Calu3 (cell line): ENCODE measurements at regions not wholly inside any gene's neighbourhood (a gene's known extent, or its start where the extent isn't known, plus 50 kb on each side); places are given as distances from the start of the nearest gene placed in this dataset.
A peak's percentile ranks its signal among the peaks of the same experiment; 100 is the strongest.

Experiments used
- BruUV-seq: library from RNA; stranded (reverse); fragments of 400-500 nt; replicated peaks from 2 replicates; lab custom pipeline; 2021; lab: Mats Ljungman, UMichigan
- CTCF ChIA-PET: fragments of 300-600 bp; sonication (Branson Sonifier 250); formaldehyde crosslinking; loops from one replicate; lab custom pipeline; 2022; ENCODE audit warnings: antibody characterized with exemption; lab: Charles Lee
- DNase-seq: peaks from one replicate; pipeline ENCODE4 v3.0.0; 2022
- H3K27ac Mint-ChIP-seq: one replicate; pipeline ENCODE4 v1.8.0; 2022; ENCODE audit warnings: mixed read lengths; ENCODE audit not compliant: unreplicated experiment
- H3K27me3 Mint-ChIP-seq: one replicate; pipeline ENCODE4 v1.8.0; 2022; ENCODE audit warnings: mixed read lengths; ENCODE audit not compliant: unreplicated experiment
- H3K36me3 Mint-ChIP-seq: one replicate; pipeline ENCODE4 v1.8.0; 2022; ENCODE audit warnings: mild to moderate bottlenecking, moderate library complexity, mixed read lengths; ENCODE audit not compliant: insufficient read depth, unreplicated experiment
- H3K4me1 Mint-ChIP-seq: one replicate; pipeline ENCODE4 v1.8.0; 2022; ENCODE audit warnings: mild to moderate bottlenecking, low read depth, mixed read lengths; ENCODE audit not compliant: unreplicated experiment
- H3K4me3 Mint-ChIP-seq: one replicate; pipeline ENCODE4 v1.8.0; 2022; ENCODE audit warnings: mild to moderate bottlenecking, low read depth, moderate library complexity, mixed read lengths; ENCODE audit not compliant: unreplicated experiment
- H3K9me3 Mint-ChIP-seq: one replicate; pipeline ENCODE4 v1.8.0; 2022; ENCODE audit warnings: low read depth, mixed read lengths; ENCODE audit not compliant: unreplicated experiment
- intact Hi-C: fragments of 100-400 bp; cut with micrococcal nuclease; formaldehyde crosslinking; loops from one replicate; pipeline ENCODE4 v1.10.0; 2022; ENCODE audit not compliant: unreplicated experiment
- TF ChIP-seq, protein P1 (sequence below): fragments of 200-600 bp; IDR thresholded peaks from one replicate; pipeline ENCODE4 v1.8.0; 2022; ENCODE audit warnings: antibody characterized with exemption; ENCODE audit not compliant: unreplicated experiment

DNA sequence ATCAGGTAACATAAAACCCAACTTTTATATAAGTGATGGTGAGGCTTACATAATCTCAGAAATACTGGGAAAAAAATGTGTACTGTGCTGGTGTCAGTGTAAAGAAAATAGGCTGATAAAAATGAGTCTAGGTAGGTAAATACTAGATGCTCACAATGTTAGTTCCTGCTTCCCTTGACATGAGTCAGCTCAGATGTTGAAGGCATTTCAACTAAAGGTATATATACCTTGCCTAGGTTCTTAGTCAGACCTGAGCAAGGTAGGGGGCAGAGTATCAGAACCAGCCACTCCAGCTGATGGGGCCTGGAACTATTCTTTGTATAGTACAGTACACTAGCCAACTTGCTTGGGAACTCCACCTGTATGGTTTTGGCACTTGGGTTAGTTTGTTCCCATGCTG lies 51.0 kb upstream of the CA10 start:
- H3K4me3 Mint-ChIP-seq = no peak overlapping the region
- peak overlapping the region; percentile 8 for H3K27ac Mint-ChIP-seq
- H3K27me3 Mint-ChIP-seq = no peaks in the 10 kb centered on the region
- CTCF ChIA-PET = interaction anchor here (0.9 to 1.0 kb wide), 3 partner anchors 86 to 445 kb away, joined by 3 to 4 read pairs (median 4); no protein-coding TSS in a partner anchor
- peaks cover 21% of the 10 kb centered on the region for H3K4me1 Mint-ChIP-seq
- DNase-seq = peak; percentile 20
- peaks cover 2% of the 10 kb centered on the region for H3K9me3 Mint-ChIP-seq
- no TSS peak for BruUV-seq
- H3K36me3 Mint-ChIP-seq = no peaks in the 10 kb centered on the region
- intact Hi-C loops = loop anchor here (5.0 kb wide), 1 partner anchor 38 kb away; no protein-coding TSS in a partner anchor
- TF ChIP-seq, protein P1, sequence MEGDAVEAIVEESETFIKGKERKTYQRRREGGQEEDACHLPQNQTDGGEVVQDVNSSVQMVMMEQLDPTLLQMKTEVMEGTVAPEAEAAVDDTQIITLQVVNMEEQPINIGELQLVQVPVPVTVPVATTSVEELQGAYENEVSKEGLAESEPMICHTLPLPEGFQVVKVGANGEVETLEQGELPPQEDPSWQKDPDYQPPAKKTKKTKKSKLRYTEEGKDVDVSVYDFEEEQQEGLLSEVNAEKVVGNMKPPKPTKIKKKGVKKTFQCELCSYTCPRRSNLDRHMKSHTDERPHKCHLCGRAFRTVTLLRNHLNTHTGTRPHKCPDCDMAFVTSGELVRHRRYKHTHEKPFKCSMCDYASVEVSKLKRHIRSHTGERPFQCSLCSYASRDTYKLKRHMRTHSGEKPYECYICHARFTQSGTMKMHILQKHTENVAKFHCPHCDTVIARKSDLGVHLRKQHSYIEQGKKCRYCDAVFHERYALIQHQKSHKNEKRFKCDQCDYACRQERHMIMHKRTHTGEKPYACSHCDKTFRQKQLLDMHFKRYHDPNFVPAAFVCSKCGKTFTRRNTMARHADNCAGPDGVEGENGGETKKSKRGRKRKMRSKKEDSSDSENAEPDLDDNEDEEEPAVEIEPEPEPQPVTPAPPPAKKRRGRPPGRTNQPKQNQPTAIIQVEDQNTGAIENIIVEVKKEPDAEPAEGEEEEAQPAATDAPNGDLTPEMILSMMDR = no peak
